KMS-11 (cell line): ENCODE measurements at regions not wholly inside any gene's neighbourhood (a gene's known extent, or its start where the extent isn't known, plus 50 kb on each side); places are given as distances from the start of the nearest gene placed in this dataset.

Experiments
- H2AFZ ChIP-seq: fragments of 200-600 bp; sonication (generic); 2 replicates; pipeline ENCODE4 v1.6.1; 2016; ENCODE audit warnings: antibody characterized with exemption, mixed run types, low read depth
- H3K27ac ChIP-seq: fragments of 200-600 bp; sonication (generic); 2 replicates; pipeline ENCODE4 v1.6.1; 2016; ENCODE audit warnings: mild to moderate bottlenecking, mixed run types
- H3K27me3 ChIP-seq: fragments of 200-600 bp; sonication (generic); 2 replicates; pipeline ENCODE4 v1.6.1; 2017; ENCODE audit warnings: mild to moderate bottlenecking, low read depth, mixed run types, moderate library complexity; ENCODE audit not compliant: insufficient read depth
- H3K36me3 ChIP-seq: fragments of 200-600 bp; sonication (generic); 2 replicates; pipeline ENCODE4 v1.6.1; 2017; ENCODE audit warnings: mild to moderate bottlenecking, mixed run types; ENCODE audit not compliant: insufficient read depth
- H3K4me1 ChIP-seq: fragments of 200-600 bp; sonication (generic); 2 replicates; pipeline ENCODE4 v1.6.1; 2016; ENCODE audit warnings: mild to moderate bottlenecking, low read depth, mixed run types; ENCODE audit not compliant: poor library complexity, severe bottlenecking
- H3K4me2 ChIP-seq: fragments of 200-600 bp; sonication (generic); 2 replicates; pipeline ENCODE4 v1.7.0; 2016; ENCODE audit warnings: mild to moderate bottlenecking, mixed run types
- H3K4me3 ChIP-seq: fragments of 200-600 bp; sonication (generic); IDR thresholded peaks from 2 replicates; pipeline ENCODE4 v1.6.1; 2017; ENCODE audit warnings: low read depth, low read length, mixed read lengths; ENCODE audit not compliant: insufficient read depth
- H3K79me2 ChIP-seq: fragments of 200-600 bp; sonication (generic); 2 replicates; pipeline ENCODE4 v1.6.1; 2016; ENCODE audit warnings: low read depth, mixed run types; ENCODE audit not compliant: insufficient read depth
- H3K9ac ChIP-seq: fragments of 200-600 bp; sonication (generic); 2 replicates; pipeline ENCODE4 v1.6.1; 2016; ENCODE audit warnings: mild to moderate bottlenecking, mixed run types
- H4K20me1 ChIP-seq: fragments of 200-600 bp; sonication (generic); 2 replicates; pipeline ENCODE4 v1.6.1; 2016; ENCODE audit warnings: mild to moderate bottlenecking, mixed run types; ENCODE audit not compliant: insufficient read depth
- TF ChIP-seq, protein P1 (sequence below): fragments of 200-600 bp; sonication (generic); conservative IDR thresholded peaks from 2 replicates; pipeline ENCODE4 v1.6.1; 2017; ENCODE audit warnings: low read depth, mild to moderate bottlenecking, antibody characterized with exemption, low read length, moderate library complexity, mixed read lengths

DNA sequence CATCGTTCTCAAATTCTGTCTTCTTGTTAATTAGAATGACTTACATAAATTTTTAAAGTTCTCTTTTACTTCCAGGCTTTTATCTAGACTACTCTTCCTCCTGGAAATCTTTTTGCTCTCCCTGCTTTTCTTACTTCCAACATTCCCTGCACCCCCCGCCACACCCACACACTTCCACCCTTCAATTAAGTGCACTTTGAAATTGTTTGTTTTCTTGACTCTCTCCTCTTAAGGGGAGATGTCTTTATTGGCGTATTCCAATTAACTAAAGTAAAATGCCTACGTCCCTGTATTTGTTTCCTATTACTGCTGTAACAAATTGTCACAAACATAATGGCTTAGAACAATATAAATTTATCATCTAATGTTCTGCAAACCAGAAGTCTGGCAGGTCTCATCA is 125.2 kb upstream of the KRR1 start:
- no peaks in the 10 kb centered on the region for H3K4me1 ChIP-seq
- H3K27ac ChIP-seq: no peak overlapping the region

DNA sequence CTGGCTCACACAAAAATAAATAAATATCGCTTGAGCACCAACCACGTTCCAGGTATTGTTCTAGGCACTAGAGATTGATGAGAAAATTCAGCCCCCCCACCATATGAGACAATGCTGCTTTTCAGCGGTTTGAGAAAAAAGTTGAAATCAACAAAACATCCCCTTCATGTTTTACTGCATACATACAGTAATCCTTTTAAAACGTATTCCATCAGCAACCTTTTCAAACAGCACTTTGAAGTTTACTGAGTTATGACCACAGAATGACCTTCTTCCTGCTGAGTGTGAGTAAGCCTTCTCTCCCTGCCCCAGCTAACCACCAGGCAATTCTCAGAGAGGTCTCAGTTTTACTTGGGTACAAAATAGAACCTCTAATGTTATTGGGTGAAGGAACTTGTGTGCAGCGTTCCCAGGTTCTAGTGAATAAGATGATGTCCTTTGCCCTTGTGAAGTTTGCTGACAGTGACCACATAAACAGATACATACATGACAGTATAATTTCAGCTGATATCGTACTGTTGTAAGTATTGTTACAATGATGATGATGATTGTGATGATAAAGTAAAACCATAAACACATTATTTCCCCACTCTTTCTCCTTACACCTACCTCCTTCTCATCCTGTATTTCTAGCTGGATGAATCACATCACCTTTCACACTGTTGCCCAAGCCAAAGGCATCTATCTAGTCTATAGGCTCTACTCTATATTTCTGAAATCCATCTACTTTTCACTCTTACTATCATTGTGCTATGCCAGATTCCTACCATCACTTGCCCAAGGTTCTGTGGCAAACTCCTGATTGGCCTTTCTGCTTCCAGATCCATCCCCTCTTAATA is 124.4 kb upstream of the KRR1 start:
- H3K4me3 ChIP-seq: no peak overlapping the region
- H4K20me1 ChIP-seq: no peaks in the 10 kb centered on the region
- no peaks in the 10 kb centered on the region for H3K27me3 ChIP-seq
- H2AFZ ChIP-seq: no peak overlapping the region
- no peak overlapping the region for H3K9ac ChIP-seq
- no peak overlapping the region for H3K27ac ChIP-seq
- TF ChIP-seq, protein P1, sequence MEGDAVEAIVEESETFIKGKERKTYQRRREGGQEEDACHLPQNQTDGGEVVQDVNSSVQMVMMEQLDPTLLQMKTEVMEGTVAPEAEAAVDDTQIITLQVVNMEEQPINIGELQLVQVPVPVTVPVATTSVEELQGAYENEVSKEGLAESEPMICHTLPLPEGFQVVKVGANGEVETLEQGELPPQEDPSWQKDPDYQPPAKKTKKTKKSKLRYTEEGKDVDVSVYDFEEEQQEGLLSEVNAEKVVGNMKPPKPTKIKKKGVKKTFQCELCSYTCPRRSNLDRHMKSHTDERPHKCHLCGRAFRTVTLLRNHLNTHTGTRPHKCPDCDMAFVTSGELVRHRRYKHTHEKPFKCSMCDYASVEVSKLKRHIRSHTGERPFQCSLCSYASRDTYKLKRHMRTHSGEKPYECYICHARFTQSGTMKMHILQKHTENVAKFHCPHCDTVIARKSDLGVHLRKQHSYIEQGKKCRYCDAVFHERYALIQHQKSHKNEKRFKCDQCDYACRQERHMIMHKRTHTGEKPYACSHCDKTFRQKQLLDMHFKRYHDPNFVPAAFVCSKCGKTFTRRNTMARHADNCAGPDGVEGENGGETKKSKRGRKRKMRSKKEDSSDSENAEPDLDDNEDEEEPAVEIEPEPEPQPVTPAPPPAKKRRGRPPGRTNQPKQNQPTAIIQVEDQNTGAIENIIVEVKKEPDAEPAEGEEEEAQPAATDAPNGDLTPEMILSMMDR: no peak
- no peak overlapping the region for H3K4me2 ChIP-seq
- H3K36me3 ChIP-seq: no peaks in the 10 kb centered on the region
- no peaks in the 10 kb centered on the region for H3K79me2 ChIP-seq
- no peaks in the 10 kb centered on the region for H3K4me1 ChIP-seq

More for the DNA sequence above, 125.2 kb upstream of the KRR1 start:
- Histone ChIP-seq H3K9ac (no peak overlapping the region), H3K27me3 (no peaks in the 10 kb centered on the region), H3K79me2 (no peaks in the 10 kb centered on the region), H3K4me2 (no peak overlapping the region), H3K4me3 (no peak overlapping the region), H2AFZ (no peak overlapping the region), H4K20me1 (no peaks in the 10 kb centered on the region), H3K36me3 (no peaks in the 10 kb centered on the region)
- TF ChIP-seq, protein P1: no peak

DNA sequence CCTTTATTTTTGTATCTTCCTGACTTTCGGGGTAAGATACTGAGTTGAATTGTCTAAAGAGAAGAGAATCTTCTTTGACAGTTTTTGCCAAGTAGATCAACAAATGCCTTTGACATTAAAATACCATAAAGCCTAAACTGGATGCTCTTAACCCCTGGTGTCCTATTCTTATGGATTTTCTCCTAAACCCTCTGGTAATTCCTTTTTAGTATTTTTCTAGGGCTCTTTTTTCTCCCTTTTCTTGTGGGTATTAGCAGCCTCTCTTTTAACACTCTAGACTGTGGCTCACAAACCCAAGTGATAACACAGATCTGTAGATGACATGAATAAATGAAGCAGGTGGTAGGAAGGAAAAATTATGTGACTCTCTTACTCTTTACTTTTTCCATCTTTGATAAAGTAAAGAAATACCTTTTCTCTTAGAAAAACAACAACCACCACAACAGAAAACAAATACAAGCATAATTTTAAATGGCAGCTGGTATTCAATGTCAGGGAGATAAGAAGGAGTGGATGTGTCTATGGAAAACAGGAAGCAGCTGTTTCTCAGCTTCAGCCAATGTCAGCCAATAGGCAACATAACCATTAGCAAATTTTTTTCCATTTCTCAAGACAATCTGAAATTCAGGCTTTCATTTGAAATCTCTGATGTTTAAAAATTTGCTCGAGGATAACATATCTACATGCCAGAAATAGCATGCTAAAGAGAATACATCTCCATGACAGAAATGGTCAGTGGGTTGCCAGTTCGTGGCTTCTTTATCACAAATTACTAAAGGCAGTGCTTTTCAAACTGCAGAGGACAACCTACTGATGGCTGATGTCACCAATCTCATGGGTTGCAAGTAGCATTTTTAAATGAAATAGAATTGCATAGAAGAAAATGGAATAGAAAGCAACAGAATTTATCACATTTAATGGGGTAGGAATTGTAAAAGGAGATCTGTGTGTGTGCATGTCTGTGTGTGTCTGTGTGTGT is 123.1 kb upstream of the KRR1 start:
- TF ChIP-seq, protein P1: no peak
- no peaks in the 10 kb centered on the region for H3K79me2 ChIP-seq
- no peak overlapping the region for H3K27ac ChIP-seq
- no peak overlapping the region for H3K4me3 ChIP-seq
- no peaks in the 10 kb centered on the region for H4K20me1 ChIP-seq
- no peaks in the 10 kb centered on the region for H3K36me3 ChIP-seq
- no peaks in the 10 kb centered on the region for H3K27me3 ChIP-seq
- H3K4me2 ChIP-seq: no peak overlapping the region
- H3K4me1 ChIP-seq: no peaks in the 10 kb centered on the region
- no peak overlapping the region for H2AFZ ChIP-seq
- H3K9ac ChIP-seq: no peak overlapping the region

DNA sequence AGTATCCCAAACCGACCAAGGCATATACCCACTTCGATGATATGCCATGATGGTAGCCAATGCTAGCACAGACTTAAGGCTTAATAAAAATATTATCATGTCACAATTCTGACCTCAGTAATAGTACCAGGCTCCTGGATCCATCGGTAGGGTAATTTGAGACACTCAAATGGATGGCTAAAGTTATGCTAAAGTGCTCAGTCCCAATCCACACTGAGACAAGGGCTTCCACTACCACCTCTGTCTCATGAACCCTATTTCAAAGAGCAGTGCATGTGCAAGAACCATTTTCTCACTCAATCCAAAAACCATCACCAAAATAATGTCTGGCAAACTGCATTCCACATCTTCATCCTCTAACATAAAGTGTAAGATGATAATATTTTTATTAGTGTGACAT is 122.4 kb upstream of the KRR1 start:
- Histone ChIP-seq H4K20me1 (no peaks in the 10 kb centered on the region), H3K9ac (no peak overlapping the region), H3K36me3 (no peaks in the 10 kb centered on the region), H2AFZ (no peak overlapping the region), H3K4me1 (no peaks in the 10 kb centered on the region), H3K27ac (no peak overlapping the region), H3K4me2 (no peak overlapping the region), H3K4me3 (no peak overlapping the region), H3K27me3 (no peaks in the 10 kb centered on the region), H3K79me2 (no peaks in the 10 kb centered on the region)
- TF ChIP-seq, protein P1: no peak
